ENCODE measurements at regions not wholly inside any gene's neighbourhood (a gene's known extent, or its start where the extent isn't known, plus 50 kb on each side); places are given as distances from the start of the nearest gene placed in this dataset.

DNA sequence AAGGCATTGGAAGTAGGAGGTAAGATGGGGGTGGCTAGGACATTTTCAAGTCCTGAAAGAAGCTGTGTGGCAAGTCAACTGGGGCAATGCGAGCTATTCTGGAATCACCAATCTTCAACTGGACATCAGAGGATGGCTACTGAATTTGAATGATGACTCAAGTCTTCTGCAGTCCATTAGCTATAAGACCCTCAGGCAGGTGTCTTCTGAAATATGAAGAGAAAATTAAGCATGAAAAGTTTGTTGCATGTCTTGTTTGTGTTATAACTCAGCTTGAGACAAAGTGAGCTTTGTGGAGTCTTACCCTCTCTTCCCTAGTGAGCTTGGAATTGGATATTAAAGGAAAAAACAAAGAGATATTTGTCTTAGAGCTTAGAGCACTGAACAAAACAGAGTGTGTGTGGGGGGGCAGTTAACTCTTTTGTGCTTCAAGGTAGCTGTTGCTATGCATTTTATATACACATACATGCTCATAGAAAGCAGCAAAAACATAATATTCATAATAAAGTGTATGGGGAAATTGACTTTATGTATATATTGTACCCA lies 979.1 kb downstream of the MCTP2 start:
- no peak for TF ChIP-seq GLIS3 (CRISPR knock-in tag; IDR thresholded peaks at IDR 0.05)
- no peak for ATAC-seq

GRCh38 chr15:95215017-95215416 lies 983.7 kb downstream of the MCTP2 start:
- ATAC-seq, result no peak
- TF ChIP-seq CSRNP3 (CRISPR knock-in tag; IDR thresholded peaks at IDR 0.05) (no peak), SNAI2 (CRISPR knock-in tag; IDR thresholded peaks at IDR 0.05) (no peak), GLIS3 (CRISPR knock-in tag; IDR thresholded peaks at IDR 0.05) (no peak), ARNTL (CRISPR knock-in tag; IDR thresholded peaks at IDR 0.05; ENCODE audit: borderline replicate concordance, low read depth) (no peak), ZNF8 (CRISPR knock-in tag; IDR thresholded peaks at IDR 0.05) (no peak), BACH2 (CRISPR knock-in tag; IDR thresholded peaks at IDR 0.05; ENCODE audit: borderline replicate concordance) (no peak), ESRRG (CRISPR knock-in tag; IDR thresholded peaks at IDR 0.05) (no peak), ZNF565 (CRISPR knock-in tag; conservative IDR thresholded peaks at IDR 0.05; ENCODE audit: low read depth) (no peak), PPARA (CRISPR knock-in tag; IDR thresholded peaks at IDR 0.05; ENCODE audit: borderline replicate concordance) (no peak), ZFP30 (CRISPR knock-in tag; IDR thresholded peaks at IDR 0.05) (no peak), ZC3H10 (CRISPR knock-in tag; IDR thresholded peaks at IDR 0.05) (no peak), ZFP3 (CRISPR knock-in tag; IDR thresholded peaks at IDR 0.05) (no peak), RARB (CRISPR knock-in tag; IDR thresholded peaks at IDR 0.05) (no peak), OSR1 (CRISPR knock-in tag; IDR thresholded peaks at IDR 0.05) (no peak), TOX (CRISPR knock-in tag; IDR thresholded peaks at IDR 0.05; ENCODE audit: borderline replicate concordance) (no peak), ISL1 (CRISPR knock-in tag; IDR thresholded peaks at IDR 0.05) (no peak)
- TF ChIP-seq, protein P1, sequence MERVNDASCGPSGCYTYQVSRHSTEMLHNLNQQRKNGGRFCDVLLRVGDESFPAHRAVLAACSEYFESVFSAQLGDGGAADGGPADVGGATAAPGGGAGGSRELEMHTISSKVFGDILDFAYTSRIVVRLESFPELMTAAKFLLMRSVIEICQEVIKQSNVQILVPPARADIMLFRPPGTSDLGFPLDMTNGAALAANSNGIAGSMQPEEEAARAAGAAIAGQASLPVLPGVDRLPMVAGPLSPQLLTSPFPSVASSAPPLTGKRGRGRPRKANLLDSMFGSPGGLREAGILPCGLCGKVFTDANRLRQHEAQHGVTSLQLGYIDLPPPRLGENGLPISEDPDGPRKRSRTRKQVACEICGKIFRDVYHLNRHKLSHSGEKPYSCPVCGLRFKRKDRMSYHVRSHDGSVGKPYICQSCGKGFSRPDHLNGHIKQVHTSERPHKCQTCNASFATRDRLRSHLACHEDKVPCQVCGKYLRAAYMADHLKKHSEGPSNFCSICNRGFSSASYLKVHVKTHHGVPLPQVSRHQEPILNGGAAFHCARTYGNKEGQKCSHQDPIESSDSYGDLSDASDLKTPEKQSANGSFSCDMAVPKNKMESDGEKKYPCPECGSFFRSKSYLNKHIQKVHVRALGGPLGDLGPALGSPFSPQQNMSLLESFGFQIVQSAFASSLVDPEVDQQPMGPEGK (CRISPR knock-in tag; IDR thresholded peaks at IDR 0.05; ENCODE audit: borderline replicate concordance), result no peak
- TF ChIP-seq, protein P2, sequence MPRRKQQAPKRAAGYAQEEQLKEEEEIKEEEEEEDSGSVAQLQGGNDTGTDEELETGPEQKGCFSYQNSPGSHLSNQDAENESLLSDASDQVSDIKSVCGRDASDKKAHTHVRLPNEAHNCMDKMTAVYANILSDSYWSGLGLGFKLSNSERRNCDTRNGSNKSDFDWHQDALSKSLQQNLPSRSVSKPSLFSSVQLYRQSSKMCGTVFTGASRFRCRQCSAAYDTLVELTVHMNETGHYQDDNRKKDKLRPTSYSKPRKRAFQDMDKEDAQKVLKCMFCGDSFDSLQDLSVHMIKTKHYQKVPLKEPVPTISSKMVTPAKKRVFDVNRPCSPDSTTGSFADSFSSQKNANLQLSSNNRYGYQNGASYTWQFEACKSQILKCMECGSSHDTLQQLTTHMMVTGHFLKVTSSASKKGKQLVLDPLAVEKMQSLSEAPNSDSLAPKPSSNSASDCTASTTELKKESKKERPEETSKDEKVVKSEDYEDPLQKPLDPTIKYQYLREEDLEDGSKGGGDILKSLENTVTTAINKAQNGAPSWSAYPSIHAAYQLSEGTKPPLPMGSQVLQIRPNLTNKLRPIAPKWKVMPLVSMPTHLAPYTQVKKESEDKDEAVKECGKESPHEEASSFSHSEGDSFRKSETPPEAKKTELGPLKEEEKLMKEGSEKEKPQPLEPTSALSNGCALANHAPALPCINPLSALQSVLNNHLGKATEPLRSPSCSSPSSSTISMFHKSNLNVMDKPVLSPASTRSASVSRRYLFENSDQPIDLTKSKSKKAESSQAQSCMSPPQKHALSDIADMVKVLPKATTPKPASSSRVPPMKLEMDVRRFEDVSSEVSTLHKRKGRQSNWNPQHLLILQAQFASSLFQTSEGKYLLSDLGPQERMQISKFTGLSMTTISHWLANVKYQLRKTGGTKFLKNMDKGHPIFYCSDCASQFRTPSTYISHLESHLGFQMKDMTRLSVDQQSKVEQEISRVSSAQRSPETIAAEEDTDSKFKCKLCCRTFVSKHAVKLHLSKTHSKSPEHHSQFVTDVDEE (CRISPR knock-in tag; IDR thresholded peaks at IDR 0.05), result no peak

DNA sequence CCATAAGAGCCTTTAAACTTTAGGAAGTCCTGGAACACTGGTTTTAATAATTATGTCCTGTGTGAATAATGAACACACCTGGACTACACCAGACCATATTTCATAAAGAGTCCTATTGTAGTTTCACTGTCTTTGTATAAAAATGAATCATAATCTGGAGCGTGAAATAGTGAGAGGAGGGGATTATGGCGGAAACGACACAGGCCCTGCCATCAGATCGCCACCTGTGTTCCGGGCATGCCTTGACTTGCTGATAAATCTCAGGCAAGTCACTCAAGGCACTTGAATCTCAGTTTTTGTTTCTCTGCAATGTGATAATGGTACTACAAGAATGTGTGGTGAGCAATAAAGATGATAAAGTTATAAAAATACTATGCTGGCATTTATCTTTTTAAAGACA lies 995.5 kb downstream of the MCTP2 start:
- ATAC-seq, result no peak
- no peak for TF ChIP-seq CREB5 (CRISPR knock-in tag; IDR thresholded peaks at IDR 0.05; ENCODE audit: low read depth)
- no peak for TF ChIP-seq TCF4 (CRISPR knock-in tag; IDR thresholded peaks at IDR 0.05; ENCODE audit: borderline replicate concordance)
- TF ChIP-seq TOX (CRISPR knock-in tag; IDR thresholded peaks at IDR 0.05; ENCODE audit: borderline replicate concordance), result no peak
- no peak for TF ChIP-seq ISL1 (CRISPR knock-in tag; IDR thresholded peaks at IDR 0.05)
- TF ChIP-seq BACH2 (CRISPR knock-in tag; IDR thresholded peaks at IDR 0.05; ENCODE audit: borderline replicate concordance), result no peak
- TF ChIP-seq, protein P1 (CRISPR knock-in tag; IDR thresholded peaks at IDR 0.05; ENCODE audit: borderline replicate concordance), result no peak
- TF ChIP-seq PPARA (CRISPR knock-in tag; IDR thresholded peaks at IDR 0.05; ENCODE audit: borderline replicate concordance), result no peak
- TF ChIP-seq ZFP30 (CRISPR knock-in tag; IDR thresholded peaks at IDR 0.05), result no peak
- no peak for TF ChIP-seq ESRRG (CRISPR knock-in tag; IDR thresholded peaks at IDR 0.05)
- TF ChIP-seq ZC3H10 (CRISPR knock-in tag; IDR thresholded peaks at IDR 0.05), result no peak
- TF ChIP-seq GLIS3 (CRISPR knock-in tag; IDR thresholded peaks at IDR 0.05), result no peak
- no peak for TF ChIP-seq ARNTL (CRISPR knock-in tag; IDR thresholded peaks at IDR 0.05; ENCODE audit: borderline replicate concordance, low read depth)
- no peak for TF ChIP-seq CSDC2 (CRISPR knock-in tag; IDR thresholded peaks at IDR 0.05)

Measured in SK-N-SH treated with all-trans-retinoic acid at 6 μM for 48 hours (cell line).